GM20000 (cell line): ENCODE measurements at regions not wholly inside any gene's neighbourhood (a gene's known extent, or its start where the extent isn't known, plus 50 kb on each side); places are given as distances from the start of the nearest gene placed in this dataset.
"Not testable (repeated sequence)": the region's sequence is repeated elsewhere in the genome, so short reads cannot be mapped to it uniquely, and the experiment has no call there.

Experiments
- DNase-seq: peaks from one replicate; pipeline ENCODE4 v3.0.0; 2012; ENCODE audit warnings: low spot score
- TF ChIP-seq, protein P1 (sequence below): IDR thresholded peaks from 2 replicates; pipeline ENCODE4 v1.5.1; 2012; ENCODE audit warnings: mild to moderate bottlenecking, control low read depth; ENCODE audit errors: extremely low read depth, missing control alignments

GRCh38 chr12:92411687-92412086, 266.0 kb upstream of the BTG1 start:
- DNase-seq, result no peak
- TF ChIP-seq, protein P1, sequence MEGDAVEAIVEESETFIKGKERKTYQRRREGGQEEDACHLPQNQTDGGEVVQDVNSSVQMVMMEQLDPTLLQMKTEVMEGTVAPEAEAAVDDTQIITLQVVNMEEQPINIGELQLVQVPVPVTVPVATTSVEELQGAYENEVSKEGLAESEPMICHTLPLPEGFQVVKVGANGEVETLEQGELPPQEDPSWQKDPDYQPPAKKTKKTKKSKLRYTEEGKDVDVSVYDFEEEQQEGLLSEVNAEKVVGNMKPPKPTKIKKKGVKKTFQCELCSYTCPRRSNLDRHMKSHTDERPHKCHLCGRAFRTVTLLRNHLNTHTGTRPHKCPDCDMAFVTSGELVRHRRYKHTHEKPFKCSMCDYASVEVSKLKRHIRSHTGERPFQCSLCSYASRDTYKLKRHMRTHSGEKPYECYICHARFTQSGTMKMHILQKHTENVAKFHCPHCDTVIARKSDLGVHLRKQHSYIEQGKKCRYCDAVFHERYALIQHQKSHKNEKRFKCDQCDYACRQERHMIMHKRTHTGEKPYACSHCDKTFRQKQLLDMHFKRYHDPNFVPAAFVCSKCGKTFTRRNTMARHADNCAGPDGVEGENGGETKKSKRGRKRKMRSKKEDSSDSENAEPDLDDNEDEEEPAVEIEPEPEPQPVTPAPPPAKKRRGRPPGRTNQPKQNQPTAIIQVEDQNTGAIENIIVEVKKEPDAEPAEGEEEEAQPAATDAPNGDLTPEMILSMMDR, result no peak

- DNase-seq, result peak; percentile 55
- TF ChIP-seq, protein P1, result peak; percentile 40
These were observed 262.6 kb upstream of the BTG1 start for GRCh38 chr12:92408072-92408900.

- DNase-seq, result not testable (repeated sequence)
These were observed 260.9 kb upstream of the BTG1 start for GRCh38 chr12:92406404-92407070.

GRCh38 chr12:92405801-92406251, 260.2 kb upstream of the BTG1 start:
- DNase-seq, result not testable (repeated sequence)

GRCh38 chr12:92404921-92405320, 259.3 kb upstream of the BTG1 start:
- TF ChIP-seq, protein P1, result no peak
- no peak for DNase-seq

DNA sequence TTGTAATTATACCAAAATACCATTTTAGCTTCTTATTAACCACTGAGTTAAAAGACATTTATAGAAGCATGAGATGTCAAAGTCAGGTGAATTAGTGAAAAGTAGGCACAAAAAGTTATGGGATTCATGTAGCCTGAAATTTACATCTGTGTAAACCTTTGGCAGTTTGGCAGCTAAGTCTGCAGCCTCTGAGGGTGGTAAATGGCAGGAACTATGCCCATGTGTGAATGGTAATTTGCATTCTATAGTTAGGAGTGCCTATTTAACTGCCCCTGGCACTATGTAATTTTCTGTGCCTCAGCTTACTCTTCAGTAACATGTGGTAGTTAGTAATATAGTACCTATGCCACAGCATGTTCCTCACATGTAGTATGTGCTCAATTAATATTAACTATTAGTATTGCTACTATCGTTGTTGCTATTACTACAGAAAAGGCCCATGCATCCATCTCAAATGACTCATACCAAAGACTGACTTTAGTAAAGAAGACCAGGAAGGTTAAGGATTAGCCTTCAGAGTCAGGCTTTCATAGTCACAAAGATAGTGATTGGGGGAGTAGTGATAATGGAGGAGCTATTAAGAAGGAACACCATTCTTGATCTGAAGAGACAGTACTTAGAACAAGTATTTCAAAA, 258.7 kb upstream of the BTG1 start:
- DNase-seq, result no peak
- TF ChIP-seq, protein P1, result no peak

DNA sequence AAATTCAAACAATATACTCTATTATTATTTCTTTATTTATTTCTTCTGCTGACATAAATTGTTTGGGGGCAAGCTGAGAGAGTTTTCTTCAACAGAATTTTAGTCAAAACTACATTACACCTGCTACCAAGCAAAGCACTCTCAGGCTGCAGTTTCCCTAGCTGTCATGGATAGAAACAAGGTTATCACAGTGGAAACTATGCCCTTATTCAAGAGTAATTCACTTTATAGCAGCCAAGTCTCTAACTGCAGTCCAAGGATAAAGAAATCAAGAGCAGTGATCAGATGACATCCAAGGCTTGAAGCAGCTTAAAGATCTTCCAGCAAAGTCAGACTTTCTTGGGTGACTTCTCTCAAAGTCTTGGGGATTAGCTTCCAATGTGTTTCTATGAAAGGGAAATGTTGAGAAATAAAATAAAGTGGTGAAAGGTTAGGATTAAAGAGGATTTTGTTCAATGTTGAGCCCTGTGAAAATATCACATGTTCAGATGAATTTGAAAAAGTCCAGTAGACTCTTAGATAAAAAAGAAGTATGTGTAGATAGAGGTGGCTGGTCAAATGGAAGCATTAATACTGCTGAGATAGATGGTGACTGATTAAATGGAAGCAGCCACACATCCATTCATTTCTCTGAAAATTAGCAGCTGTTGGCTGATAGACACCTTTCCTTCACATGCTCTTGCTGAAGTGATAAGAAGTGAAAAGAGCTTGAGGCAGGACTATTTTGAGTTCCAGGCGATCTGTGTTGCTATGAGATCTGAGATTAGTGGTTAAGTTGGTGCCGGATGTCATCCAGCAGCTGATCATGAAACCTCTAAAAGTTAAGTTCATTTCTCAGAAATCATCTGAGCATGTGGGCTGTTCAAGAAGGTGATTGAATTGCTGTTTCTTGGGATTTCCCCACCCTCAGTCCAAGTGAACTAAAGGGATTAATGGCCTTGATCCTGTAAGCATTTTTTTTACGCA, 257.8 kb upstream of the BTG1 start:
- peak; percentile 77 for DNase-seq
- TF ChIP-seq, protein P1, result no peak
